HepG2 (cell line): ENCODE measurements at regions not wholly inside any gene's neighbourhood (a gene's known extent, or its start where the extent isn't known, plus 50 kb on each side); places are given as distances from the start of the nearest gene placed in this dataset.

ENCODE experiments used
- CTCF ChIP-seq: sonication (generic); formaldehyde crosslinking; IDR thresholded peaks from 2 replicates; pipeline ENCODE4 v1.5.0; 2020; ENCODE audit warnings: mild to moderate bottlenecking, missing genetic modification reagents, moderate library complexity
- EP300 ChIP-seq, 3 experiments: sonication (generic) in 1 of 3; formaldehyde crosslinking in 1 of 3; IDR thresholded peaks; 2 replicates each; pipeline versions ENCODE4 v1.5.1 to v1.6.1; 2011 to 2020; ENCODE audit warnings: low read depth in 2 of 3, low read length in 2 of 3, borderline replicate concordance in 1 of 3, improper control_type of control experiment in 1 of 3, mild to moderate bottlenecking in 1 of 3, missing genetic modification reagents in 1 of 3, moderate library complexity in 1 of 3
- ESRRA ChIP-seq: sonication (generic); formaldehyde crosslinking; IDR thresholded peaks from 2 replicates; pipeline ENCODE4 v1.5.1; 2020; ENCODE audit warnings: mild to moderate bottlenecking, low read depth, missing genetic modification reagents
- FOXM1 ChIP-seq: sonication (generic); formaldehyde crosslinking; IDR thresholded peaks from 2 replicates; pipeline ENCODE4 v1.5.0; 2020; ENCODE audit warnings: missing genetic modification reagents
- HINFP ChIP-seq: sonication (generic); formaldehyde crosslinking; IDR thresholded peaks from 2 replicates; pipeline ENCODE4 v1.4.0; 2020; ENCODE audit warnings: low read depth, mild to moderate bottlenecking, missing genetic modification reagents
- HMGXB4 ChIP-seq, 2 experiments: sonication (generic) in 1 of 2; formaldehyde crosslinking in 1 of 2; IDR thresholded peaks; 2 replicates each; pipeline versions ENCODE4 v1.4.0 to v1.6.1; 2018 to 2020; ENCODE audit warnings: missing genetic modification reagents in 2 of 2, borderline replicate concordance in 1 of 2, low read depth in 1 of 2, mild to moderate bottlenecking in 1 of 2, missing biosample characterization in 1 of 2
- SIN3B ChIP-seq: fragments of 150-350 bp; IDR thresholded peaks from 2 replicates; pipeline ENCODE4 v1.6.1; 2014; ENCODE audit warnings: low read length
- TFAP4 ChIP-seq: sonication (generic); IDR thresholded peaks from 2 replicates; pipeline ENCODE4 v1.6.1; 2016; ENCODE audit warnings: low read depth, borderline replicate concordance
- WIZ ChIP-seq: sonication (generic); formaldehyde crosslinking; IDR thresholded peaks from 2 replicates; pipeline ENCODE4 v1.5.1; 2020; ENCODE audit warnings: mild to moderate bottlenecking, missing genetic modification reagents
- ZNF446 ChIP-seq: sonication (generic); formaldehyde crosslinking; IDR thresholded peaks from 2 replicates; pipeline ENCODE4 v1.5.0; 2020; ENCODE audit warnings: mild to moderate bottlenecking, missing genetic modification reagents
- ZNF768 ChIP-seq: sonication (generic); formaldehyde crosslinking; IDR thresholded peaks from 2 replicates; pipeline ENCODE4 v1.4.0; 2020; ENCODE audit warnings: missing genetic modification reagents

- TF ChIP-seq ZNF446 (CRISPR knock-in tag) = no peak
- no peak for TF ChIP-seq FOXM1
- TF ChIP-seq HMGXB4 (CRISPR knock-in tag; IDR thresholded peaks at IDR 0.05; ENCODE audit: borderline replicate concordance in 1 of 2, low read depth in 1 of 2) = no peak
- no peak for TF ChIP-seq ESRRA (CRISPR knock-in tag)
- TF ChIP-seq CTCF (CRISPR knock-in tag) = no peak
- TF ChIP-seq HINFP (CRISPR knock-in tag) = no peak
- TF ChIP-seq WIZ (CRISPR knock-in tag) = no peak
- TF ChIP-seq SIN3B = no peak
- TF ChIP-seq TFAP4 = no peak
- no peak for TF ChIP-seq EP300 (IDR thresholded peaks at IDR 0.05; ENCODE audit: low read depth in 2 of 2, low read length in 2 of 2)
- TF ChIP-seq EP300 (CRISPR knock-in tag; IDR thresholded peaks at IDR 0.05; ENCODE audit: borderline replicate concordance) = no peak
- TF ChIP-seq ZNF768 (CRISPR knock-in tag) = no peak
Observed at GRCh38 chr19:21612403-21612872, 107.0 kb downstream of the ZNF429 start.
